ENCODE measurements at regions not wholly inside any gene's neighbourhood (a gene's known extent, or its start where the extent isn't known, plus 50 kb on each side); places are given as distances from the start of the nearest gene placed in this dataset.

GRCh38 chr3:110261141-110261540, 810.5 kb upstream of the NECTIN3 start:
- CTCF ChIA-PET (ENCODE audit: low intra/inter-chr PET ratio): no interaction called here
- no peak for ATAC-seq
- no TSS peak for BruUV-seq (replicated peaks)
- no peak for TF ChIP-seq FIP1L1 (IDR thresholded peaks at IDR 0.05; ENCODE audit: low read depth, low read length, poor library complexity, severe bottlenecking)
- TF ChIP-seq CEBPG (CRISPR knock-in tag; IDR thresholded peaks at IDR 0.05): no peak
- TF ChIP-seq CEBPG (tag; conservative IDR thresholded peaks at IDR 0.05 in 1 of 2, IDR thresholded peaks at IDR 0.05 in 1 of 2): no peak
- no peak for TF ChIP-seq TRIM28 (IDR thresholded peaks at IDR 0.05)
- TF ChIP-seq, protein P1, sequence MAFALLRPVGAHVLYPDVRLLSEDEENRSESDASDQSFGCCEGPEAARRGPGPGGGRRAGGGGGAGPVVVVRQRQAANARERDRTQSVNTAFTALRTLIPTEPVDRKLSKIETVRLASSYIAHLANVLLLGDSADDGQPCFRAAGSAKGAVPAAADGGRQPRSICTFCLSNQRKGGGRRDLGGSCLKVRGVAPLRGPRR (CRISPR knock-in tag; IDR thresholded peaks at IDR 0.05): no peak
- TF ChIP-seq PHTF2 (CRISPR knock-in tag; IDR thresholded peaks at IDR 0.05): no peak
- no peak for TF ChIP-seq HNRNPK (IDR thresholded peaks at IDR 0.05; ENCODE audit: low read depth, low read length, poor library complexity, severe bottlenecking)
- TF ChIP-seq CAMTA2 (CRISPR knock-in tag; conservative IDR thresholded peaks at IDR 0.05): no peak
- no peak for TF ChIP-seq RBM39 (optimal IDR thresholded peaks at IDR 0.05; ENCODE audit: low read depth, low read length)
- TF ChIP-seq, protein P2, sequence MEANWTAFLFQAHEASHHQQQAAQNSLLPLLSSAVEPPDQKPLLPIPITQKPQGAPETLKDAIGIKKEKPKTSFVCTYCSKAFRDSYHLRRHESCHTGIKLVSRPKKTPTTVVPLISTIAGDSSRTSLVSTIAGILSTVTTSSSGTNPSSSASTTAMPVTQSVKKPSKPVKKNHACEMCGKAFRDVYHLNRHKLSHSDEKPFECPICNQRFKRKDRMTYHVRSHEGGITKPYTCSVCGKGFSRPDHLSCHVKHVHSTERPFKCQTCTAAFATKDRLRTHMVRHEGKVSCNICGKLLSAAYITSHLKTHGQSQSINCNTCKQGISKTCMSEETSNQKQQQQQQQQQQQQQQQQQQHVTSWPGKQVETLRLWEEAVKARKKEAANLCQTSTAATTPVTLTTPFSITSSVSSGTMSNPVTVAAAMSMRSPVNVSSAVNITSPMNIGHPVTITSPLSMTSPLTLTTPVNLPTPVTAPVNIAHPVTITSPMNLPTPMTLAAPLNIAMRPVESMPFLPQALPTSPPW (CRISPR knock-in tag; IDR thresholded peaks at IDR 0.05): no peak
- no peak for TF ChIP-seq PHF20 (IDR thresholded peaks at IDR 0.05; ENCODE audit: partially characterized antibody)
- no peak for TF ChIP-seq HDAC1 (IDR thresholded peaks at IDR 0.05)
- TF ChIP-seq RBM25 (IDR thresholded peaks at IDR 0.05; ENCODE audit: low read depth, low read length, severe bottlenecking): no peak
- no peak for TF ChIP-seq HNRNPL (IDR thresholded peaks at IDR 0.05; ENCODE audit: low read depth, low read length)
- TF ChIP-seq SMC3 (conservative IDR thresholded peaks at IDR 0.05; ENCODE audit: insufficient read depth, low read depth, low read length): no peak
- TF ChIP-seq ZNF512 (tag; IDR thresholded peaks at IDR 0.05): no peak
- no peak for TF ChIP-seq HMBOX1 (IDR thresholded peaks at IDR 0.05)
- TF ChIP-seq, protein P3, sequence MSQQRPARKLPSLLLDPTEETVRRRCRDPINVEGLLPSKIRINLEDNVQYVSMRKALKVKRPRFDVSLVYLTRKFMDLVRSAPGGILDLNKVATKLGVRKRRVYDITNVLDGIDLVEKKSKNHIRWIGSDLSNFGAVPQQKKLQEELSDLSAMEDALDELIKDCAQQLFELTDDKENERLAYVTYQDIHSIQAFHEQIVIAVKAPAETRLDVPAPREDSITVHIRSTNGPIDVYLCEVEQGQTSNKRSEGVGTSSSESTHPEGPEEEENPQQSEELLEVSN (IDR thresholded peaks at IDR 0.05; ENCODE audit: borderline replicate concordance in 1 of 2, extremely low read depth in 1 of 2, insufficient read depth in 1 of 2, insufficient read length in 1 of 2, low read depth in 1 of 2, low read length in 1 of 2, poor library complexity in 1 of 2, severe bottlenecking in 1 of 2): no peak

More at GRCh38 chr3:110261141-110261540, 810.5 kb upstream of the NECTIN3 start:
- no peaks in the 10 kb centered on the region for H4K20me1 ChIP-seq (replicated peaks; ENCODE audit: control insufficient read depth, insufficient read depth, low read length)
- H3K9ac ChIP-seq (ENCODE audit: insufficient read depth in 1 of 2, low read depth in 2 of 2, low read length in 2 of 2): no peak overlapping the region
- no peak overlapping the region for H2AFZ ChIP-seq (ENCODE audit: low read depth, low read length)
- no peak for DNase-seq (ENCODE audit: extremely low read depth in 1 of 4, low spot score in 3 of 4)
- H3K36me3 ChIP-seq (ENCODE audit: control insufficient read depth, insufficient read depth, low read length): no peaks in the 10 kb centered on the region
- no peaks in the 10 kb centered on the region for H3K9me1 ChIP-seq (ENCODE audit: control insufficient read depth, insufficient read depth, low read length)
- H3K4me3 ChIP-seq: no peak overlapping the region
- H3K9me3 ChIP-seq (replicated peaks; ENCODE audit: control insufficient read depth, insufficient read depth, low read depth, low read length): no peaks in the 10 kb centered on the region
- no peaks in the 10 kb centered on the region for H3K27me3 ChIP-seq (ENCODE audit: control insufficient read depth in 2 of 2, insufficient read depth in 2 of 2, low read length in 2 of 2)
- in situ Hi-C loops (cut with MboI) (no loop called here), intact Hi-C loops (cut with micrococcal nuclease) (no loop called here)
- no peaks in the 10 kb centered on the region for H3K79me2 ChIP-seq (ENCODE audit: control insufficient read depth, insufficient read depth, low read length)
- 0% methylated on average over 1 of the region's 1 CpG for WGBS (ENCODE audit: insufficient coverage, low coverage, missing lambda C conversion rate)
- no peak for FAIRE-seq
- POLR2A ChIA-PET: no interaction called here
- H3K27ac ChIP-seq (ENCODE audit: extremely low read depth, low read depth, low read length): no peak overlapping the region
- H3K4me1 ChIP-seq (replicated peaks in 1 of 2; ENCODE audit: control insufficient read depth in 2 of 2, insufficient read depth in 2 of 2, low read length in 2 of 2): no peaks in the 10 kb centered on the region
- H3K4me2 ChIP-seq (ENCODE audit: insufficient read depth, low read length): no peak overlapping the region

Measured in K562 (cell line).